ENCODE measurements at regions not wholly inside any gene's neighbourhood (a gene's known extent, or its start where the extent isn't known, plus 50 kb on each side); places are given as distances from the start of the nearest gene placed in this dataset.

- peaks cover 3% of the 10 kb centered on the region for H3K27me3 Mint-ChIP-seq
- peaks cover 3% of the 10 kb centered on the region for H3K9me3 Mint-ChIP-seq (ENCODE audit: low read depth)
- no peak overlapping the region for H3K27ac Mint-ChIP-seq
- no peaks in the 10 kb centered on the region for H3K4me1 Mint-ChIP-seq (ENCODE audit: low read depth)
- DNase-seq (ENCODE audit: low spot score, unreplicated experiment): no peak
- no peaks in the 10 kb centered on the region for H3K36me3 Mint-ChIP-seq (ENCODE audit: insufficient read depth)
- TF ChIP-seq CTCF (IDR thresholded peaks at IDR 0.05; ENCODE audit: unreplicated experiment): no peak
- H3K4me3 Mint-ChIP-seq (ENCODE audit: low read depth): no peak overlapping the region
Observed at GRCh38 chr10:15455456-15455855, 84.4 kb upstream of the FAM171A1 start.

- Mint-ChIP-seq H3K27me3 (peaks cover 3% of the 10 kb centered on the region), H3K4me3 (ENCODE audit: low read depth) (no peak overlapping the region), H3K27ac (no peak overlapping the region), H3K9me3 (ENCODE audit: low read depth) (peaks cover 3% of the 10 kb centered on the region), H3K36me3 (ENCODE audit: insufficient read depth) (no peaks in the 10 kb centered on the region), H3K4me1 (ENCODE audit: low read depth) (no peaks in the 10 kb centered on the region)
- no peak for TF ChIP-seq CTCF (IDR thresholded peaks at IDR 0.05; ENCODE audit: unreplicated experiment)
- DNase-seq (ENCODE audit: low spot score, unreplicated experiment): no peak
Observed at GRCh38 chr10:15453926-15454325, 82.8 kb upstream of the FAM171A1 start.

- no peak for TF ChIP-seq CTCF (IDR thresholded peaks at IDR 0.05; ENCODE audit: unreplicated experiment)
- no peak for DNase-seq (ENCODE audit: low spot score, unreplicated experiment)
- Mint-ChIP-seq H3K27ac (no peak overlapping the region), H3K4me1 (ENCODE audit: low read depth) (no peaks in the 10 kb centered on the region), H3K9me3 (ENCODE audit: low read depth) (peaks cover 3% of the 10 kb centered on the region), H3K36me3 (ENCODE audit: insufficient read depth) (no peaks in the 10 kb centered on the region), H3K27me3 (peaks cover 3% of the 10 kb centered on the region), H3K4me3 (ENCODE audit: low read depth) (no peak overlapping the region)
Observed at GRCh38 chr10:15453457-15453856, 82.4 kb upstream of the FAM171A1 start.

- Mint-ChIP-seq H3K4me3 (ENCODE audit: low read depth) (no peak overlapping the region), H3K9me3 (ENCODE audit: low read depth) (peaks cover 3% of the 10 kb centered on the region), H3K27ac (no peak overlapping the region), H3K4me1 (ENCODE audit: low read depth) (no peaks in the 10 kb centered on the region), H3K27me3 (peaks cover 3% of the 10 kb centered on the region), H3K36me3 (ENCODE audit: insufficient read depth) (no peaks in the 10 kb centered on the region)
- DNase-seq (ENCODE audit: low spot score, unreplicated experiment): no peak
- TF ChIP-seq CTCF (IDR thresholded peaks at IDR 0.05; ENCODE audit: unreplicated experiment): no peak
Observed at GRCh38 chr10:15452545-15452944, 81.5 kb upstream of the FAM171A1 start.

- no peak for TF ChIP-seq CTCF (IDR thresholded peaks at IDR 0.05; ENCODE audit: unreplicated experiment)
- Mint-ChIP-seq H3K9me3 (ENCODE audit: low read depth) (no peaks in the 10 kb centered on the region), H3K27me3 (peaks cover 3% of the 10 kb centered on the region), H3K36me3 (ENCODE audit: insufficient read depth) (no peaks in the 10 kb centered on the region), H3K4me3 (ENCODE audit: low read depth) (no peak overlapping the region), H3K4me1 (ENCODE audit: low read depth) (no peaks in the 10 kb centered on the region), H3K27ac (no peak overlapping the region)
- no peak for DNase-seq (ENCODE audit: low spot score, unreplicated experiment)
Observed at GRCh38 chr10:15451137-15452094, 80.3 kb upstream of the FAM171A1 start.

All from progenitor cell of endocrine pancreas (in vitro differentiated cells).